Psoas muscle (tissue), 7 donors: ENCODE measurements at regions not wholly inside any gene's neighbourhood (a gene's known extent, or its start where the extent isn't known, plus 50 kb on each side); places are given as distances from the start of the nearest gene placed in this dataset.

Source experiments
- ATAC-seq, 4 donors: fragments of 200-7000 bp; cut with Tn5 transposase; one replicate each; pipeline ENCODE4 v1.9.1; 2020; ENCODE audit warnings: moderate library complexity in 3 of 4, mild to moderate bottlenecking in 2 of 4
- DNase-seq, 2 donors: peaks; one replicate each; pipeline ENCODE4 v3.0.0-alpha.2; 2020
- H3K27ac ChIP-seq: fragments of 200-600 bp; one replicate; pipeline ENCODE4 v1.8.0; 2022
- H3K27me3 ChIP-seq, 3 donors: fragments of 200-600 bp in 1 of 3; one replicate each; pipeline versions ENCODE4 v1.6.1 to v1.8.0; 2013 to 2022; ENCODE audit warnings: low read length in 2 of 3, mild to moderate bottlenecking in 2 of 3, moderate library complexity in 1 of 3; ENCODE audit not compliant: insufficient read depth in 3 of 3
- H3K36me3 ChIP-seq, 2 donors: fragments of 200-600 bp in 1 of 2; one replicate each; pipeline versions ENCODE4 v1.6.1 to v1.8.0; 2013 to 2022; ENCODE audit warnings: low read depth in 1 of 2, mild to moderate bottlenecking in 1 of 2, moderate library complexity in 1 of 2; ENCODE audit not compliant: insufficient read depth in 1 of 2
- H3K4me1 ChIP-seq: fragments of 200-600 bp; one replicate; pipeline ENCODE4 v1.8.0; 2022
- H3K4me3 ChIP-seq: fragments of 200-600 bp; one replicate; pipeline ENCODE4 v1.8.0; 2022; ENCODE audit warnings: mild to moderate bottlenecking
- H3K9me3 ChIP-seq: fragments of 200-600 bp; one replicate; pipeline ENCODE4 v1.8.0; 2022
- CTCF ChIP-seq: fragments of 200-600 bp; IDR thresholded peaks from one replicate; pipeline ENCODE4 v1.8.0; 2022; ENCODE audit warnings: antibody characterized with exemption
- WGBS, 3 donors: extraction: QIAGEN DNeasy Blood & Tissue Kit; methylation state at CpG; one replicate each; pipeline versions ENCODE4 v1.1.6 to v1.1.7; 2013; 5-methylcytosine and 5-hydroxymethylcytosine counted together
- intact Hi-C, 2 donors: fragments of 100-400 bp; cut with DNase I; formaldehyde crosslinking; loops; one replicate each; pipeline versions ENCODE4 v1.11.0 to v1.14.2; 2022
- donor health status: healthy with polysubstance abuse.
- donor health status: DM: no; HTN: no; CAD: no; lungs with moderate emphysema.
- donor health status: Bipolar disorder and iron deficiency.
- donor health status: healthy.
- donor health status: DM: yes; HTN: yes; CAD: no.
- donor health status: DM: no; HTN: no; CAD: no.
- donor health status: DM: yes; HTN: yes; CAD: no.

DNA sequence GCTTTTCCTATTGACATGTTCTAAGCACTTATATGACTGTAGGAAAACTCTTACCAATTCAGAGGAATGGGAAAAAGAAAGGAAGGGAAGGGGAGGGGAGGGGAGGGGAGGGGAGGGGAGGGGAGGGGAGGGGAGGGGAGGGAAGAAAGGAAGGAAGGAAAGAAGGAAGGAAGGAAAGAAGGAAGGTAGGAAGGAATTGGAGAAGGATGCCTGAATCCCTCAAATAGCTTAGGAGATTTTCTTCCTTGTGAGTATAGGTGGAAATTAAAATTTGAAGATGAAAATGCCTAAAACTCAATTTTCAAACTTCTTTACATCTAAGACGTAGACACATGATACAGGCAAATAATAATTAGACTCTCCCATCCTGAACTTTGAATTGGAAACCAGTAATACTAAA lies 463.1 kb downstream of the SATB2 start:
- ATAC-seq (no peak), DNase-seq (no peak)
- no peak for TF ChIP-seq CTCF
- no peaks in the 10 kb centered on the region for H3K4me1 ChIP-seq
- no peaks in the 10 kb centered on the region for H3K36me3 ChIP-seq
- no peaks in the 10 kb centered on the region for H3K9me3 ChIP-seq
- no peak overlapping the region for H3K27ac ChIP-seq
- WGBS, 3 donors, result 61 to 78% (median 77%) methylated on average over 1 of the region's 1 CpG
- peaks cover 0 to 2% (median 0%) of the 10 kb centered on the region in 3 donors for H3K27me3 ChIP-seq
- intact Hi-C loops, result no loop called here
- no peak overlapping the region for H3K4me3 ChIP-seq

DNA sequence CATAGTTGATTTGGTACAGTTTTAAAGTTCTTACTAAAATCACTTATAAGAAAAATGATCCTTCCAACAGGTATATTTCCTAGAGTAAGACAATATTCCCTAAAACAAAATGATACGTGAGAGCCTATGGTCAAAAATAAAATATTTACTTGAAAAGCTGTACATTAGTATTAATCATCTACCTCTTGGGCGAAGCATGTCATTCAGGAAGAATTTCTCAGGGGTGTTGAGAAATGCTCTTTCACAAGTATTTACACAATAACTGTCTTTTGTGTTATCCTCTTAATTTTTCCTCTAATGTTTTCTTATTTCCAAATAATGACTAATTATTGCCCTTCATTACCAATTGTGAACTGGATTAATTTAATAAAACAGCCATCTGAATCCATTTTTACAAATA lies 466.3 kb downstream of the SATB2 start:
- no peak for DNase-seq
- Histone ChIP-seq H3K9me3 (no peaks in the 10 kb centered on the region), H3K27ac (no peak overlapping the region), H3K36me3 (no peaks in the 10 kb centered on the region), H3K4me1 (no peaks in the 10 kb centered on the region), H3K27me3 (no peaks in the 10 kb centered on the region), H3K4me3 (no peak overlapping the region)
- intact Hi-C loops, result no loop called here
- ATAC-seq, result no peak
- WGBS, 3 donors, result 82 to 83% (median 83%) methylated on average over 2 of the region's 2 CpGs
- no peak for TF ChIP-seq CTCF

- TF ChIP-seq CTCF, result no peak
- intact Hi-C loops, result no loop called here
- no peak overlapping the region for H3K27ac ChIP-seq
- H3K4me1 ChIP-seq, result no peaks in the 10 kb centered on the region
- ATAC-seq (no peak), DNase-seq (no peak)
- H3K27me3 ChIP-seq, result no peaks in the 10 kb centered on the region
- H3K4me3 ChIP-seq, result no peak overlapping the region
- no peaks in the 10 kb centered on the region for H3K36me3 ChIP-seq
- peaks cover 6% of the 10 kb centered on the region for H3K9me3 ChIP-seq
These were observed 482.0 kb downstream of the SATB2 start for GRCh38 chr2:198975779-198976178.

GRCh38 chr2:198973785-198974184 lies 484.0 kb downstream of the SATB2 start:
- TF ChIP-seq CTCF, result no peak
- ATAC-seq (no peak), DNase-seq (no peak)
- H3K27ac ChIP-seq, result no peak overlapping the region
- WGBS, 3 donors, result 67 to 84% (median 81%) methylated on average over 2 of the region's 2 CpGs
- H3K27me3 ChIP-seq, result no peaks in the 10 kb centered on the region
- H3K4me1 ChIP-seq, result no peaks in the 10 kb centered on the region
- intact Hi-C loops, result no loop called here
- H3K9me3 ChIP-seq, result peaks cover 6% of the 10 kb centered on the region
- no peaks in the 10 kb centered on the region for H3K36me3 ChIP-seq
- H3K4me3 ChIP-seq, result no peak overlapping the region

DNA sequence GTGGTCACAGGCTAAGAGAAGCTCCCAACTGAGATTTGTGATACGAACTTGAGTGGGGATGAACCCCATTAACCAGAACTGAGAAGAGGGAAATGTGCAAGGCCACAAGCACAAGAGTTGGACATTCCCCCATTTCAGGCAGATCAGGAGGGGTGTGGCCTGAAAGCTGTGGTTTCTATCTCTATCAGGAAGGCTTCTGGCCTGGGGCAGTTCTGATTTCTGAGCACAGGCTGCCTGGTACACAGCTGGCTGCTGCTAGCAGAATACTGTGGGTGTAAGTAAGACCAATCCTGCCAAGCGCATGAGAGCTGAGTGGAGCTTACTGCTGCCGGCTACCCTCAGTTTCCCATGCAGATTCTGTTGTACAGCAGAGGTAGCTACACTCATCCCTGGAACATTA lies 484.6 kb downstream of the SATB2 start:
- Histone ChIP-seq H3K9me3 (peaks cover 6% of the 10 kb centered on the region), H3K36me3 (no peaks in the 10 kb centered on the region), H3K4me1 (no peaks in the 10 kb centered on the region), H3K27me3 (no peaks in the 10 kb centered on the region), H3K4me3 (no peak overlapping the region), H3K27ac (no peak overlapping the region)
- no peak for TF ChIP-seq CTCF
- 60 to 65% (median 62%) methylated on average over 3 of the region's 3 CpGs for WGBS, 3 donors
- ATAC-seq, result no peak
- intact Hi-C loops, result no loop called here
- DNase-seq, result no peak
